Body of pancreas (tissue), 4 donors: ENCODE measurements at regions not wholly inside any gene's neighbourhood (a gene's known extent, or its start where the extent isn't known, plus 50 kb on each side); places are given as distances from the start of the nearest gene placed in this dataset.

ENCODE experiments used
- POLR2A ChIP-seq, 3 donors: fragments of 450-650 bp; IDR thresholded peaks; one replicate each; pipeline ENCODE4 v1.6.1; 2016; ENCODE audit warnings: antibody characterized with exemption in 3 of 3, mild to moderate bottlenecking in 2 of 3
- TF ChIP-seq, protein P1 (sequence below), 7 experiments: fragments of 450-650 bp in 4 of 7; fragments of 200-600 bp in 3 of 7; sonication (generic) in 3 of 7; IDR thresholded peaks; one replicate each; pipeline ENCODE4 v1.5.1; 2016 to 2019; ENCODE audit warnings: antibody characterized with exemption in 7 of 7

GRCh38 chr4:81595798-81596610, 124.3 kb upstream of the RASGEF1B start:
- TF ChIP-seq, protein P1, sequence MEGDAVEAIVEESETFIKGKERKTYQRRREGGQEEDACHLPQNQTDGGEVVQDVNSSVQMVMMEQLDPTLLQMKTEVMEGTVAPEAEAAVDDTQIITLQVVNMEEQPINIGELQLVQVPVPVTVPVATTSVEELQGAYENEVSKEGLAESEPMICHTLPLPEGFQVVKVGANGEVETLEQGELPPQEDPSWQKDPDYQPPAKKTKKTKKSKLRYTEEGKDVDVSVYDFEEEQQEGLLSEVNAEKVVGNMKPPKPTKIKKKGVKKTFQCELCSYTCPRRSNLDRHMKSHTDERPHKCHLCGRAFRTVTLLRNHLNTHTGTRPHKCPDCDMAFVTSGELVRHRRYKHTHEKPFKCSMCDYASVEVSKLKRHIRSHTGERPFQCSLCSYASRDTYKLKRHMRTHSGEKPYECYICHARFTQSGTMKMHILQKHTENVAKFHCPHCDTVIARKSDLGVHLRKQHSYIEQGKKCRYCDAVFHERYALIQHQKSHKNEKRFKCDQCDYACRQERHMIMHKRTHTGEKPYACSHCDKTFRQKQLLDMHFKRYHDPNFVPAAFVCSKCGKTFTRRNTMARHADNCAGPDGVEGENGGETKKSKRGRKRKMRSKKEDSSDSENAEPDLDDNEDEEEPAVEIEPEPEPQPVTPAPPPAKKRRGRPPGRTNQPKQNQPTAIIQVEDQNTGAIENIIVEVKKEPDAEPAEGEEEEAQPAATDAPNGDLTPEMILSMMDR (IDR thresholded peaks at IDR 0.05): no peak
- no peak for TF ChIP-seq POLR2A (IDR thresholded peaks at IDR 0.05)
